RWPE2 (cell line): ENCODE measurements at regions not wholly inside any gene's neighbourhood (a gene's known extent, or its start where the extent isn't known, plus 50 kb on each side); places are given as distances from the start of the nearest gene placed in this dataset.
A peak's percentile ranks its signal among the peaks of the same experiment; 100 is the strongest.

Source experiments
- ATAC-seq: fragments of 200-7000 bp; cut with Tn5 transposase; 3 replicates; pipeline ENCODE4 v1.9.1; 2021; ENCODE audit warnings: low read depth
- DNase-seq: peaks from one replicate; pipeline ENCODE4 v3.0.0-alpha.2; 2020; ENCODE audit warnings: low spot score
- H3K27ac ChIP-seq: fragments of 450-650 bp; 2 replicates; pipeline ENCODE4 v1.5.1; 2017; ENCODE audit warnings: mild to moderate bottlenecking; ENCODE audit not compliant: poor library complexity, severe bottlenecking
- H3K27me3 ChIP-seq: fragments of 250-450 bp; sonication (Bioruptor Pico); 2 replicates; pipeline ENCODE4 v1.5.1; 2021; ENCODE audit warnings: mild to moderate bottlenecking, moderate library complexity; ENCODE audit not compliant: insufficient read depth, poor library complexity, severe bottlenecking
- H3K36me3 ChIP-seq: fragments of 250-450 bp; sonication (Bioruptor Pico); 2 replicates; pipeline ENCODE4 v1.5.1; 2020; ENCODE audit warnings: low read depth, mild to moderate bottlenecking, moderate library complexity
- H3K4me1 ChIP-seq: fragments of 250-450 bp; sonication (Bioruptor Pico); 2 replicates; pipeline ENCODE4 v1.5.1; 2021; ENCODE audit warnings: mild to moderate bottlenecking, moderate library complexity; ENCODE audit not compliant: insufficient read depth, poor library complexity, severe bottlenecking
- H3K4me3 ChIP-seq: fragments of 250-450 bp; sonication (Bioruptor Pico); 2 replicates; pipeline ENCODE4 v1.5.1; 2021; ENCODE audit warnings: mild to moderate bottlenecking, moderate library complexity; ENCODE audit not compliant: severe bottlenecking
- H3K9me3 ChIP-seq: fragments of 250-450 bp; sonication (Bioruptor Pico); 2 replicates; pipeline ENCODE4 v1.5.1; 2021; ENCODE audit warnings: mild to moderate bottlenecking, moderate library complexity; ENCODE audit not compliant: severe bottlenecking
- CTCF ChIP-seq: fragments of 450-650 bp; IDR thresholded peaks from one replicate; pipeline ENCODE4 v1.5.1; 2017; ENCODE audit warnings: mild to moderate bottlenecking, moderate library complexity; ENCODE audit not compliant: poor library complexity, severe bottlenecking

GRCh38 chr4:111685205-111685604 is 460.0 kb upstream of the FAM241A start:
- Histone ChIP-seq H3K27ac (no peak overlapping the region), H3K4me3 (no peak overlapping the region), H3K36me3 (no peaks in the 10 kb centered on the region), H3K4me1 (peaks cover 5% of the 10 kb centered on the region), H3K27me3 (no peaks in the 10 kb centered on the region), H3K9me3 (no peaks in the 10 kb centered on the region)
- ATAC-seq: no peak
- TF ChIP-seq CTCF: no peak
- no peak for DNase-seq

DNA sequence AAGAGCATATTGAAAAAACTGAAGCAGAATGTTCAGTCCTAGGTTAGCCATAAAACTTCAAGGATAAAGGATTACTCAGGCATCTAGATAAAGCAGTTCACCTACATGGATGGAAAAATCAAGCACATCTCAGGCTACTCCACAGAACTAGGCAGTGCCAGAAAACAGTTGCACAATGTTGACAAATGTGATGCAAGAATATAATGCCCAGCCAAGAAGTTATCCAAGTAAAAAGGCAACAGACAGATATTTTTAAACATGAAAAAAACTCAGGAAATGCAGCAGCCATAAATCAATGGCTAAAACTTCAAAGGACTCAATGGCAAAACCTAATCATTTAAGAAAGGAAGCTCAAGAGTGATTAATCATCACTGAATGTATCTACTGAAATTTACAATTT is 456.0 kb upstream of the FAM241A start:
- Histone ChIP-seq H3K27ac (no peak overlapping the region), H3K36me3 (no peaks in the 10 kb centered on the region), H3K4me1 (peaks cover 5% of the 10 kb centered on the region), H3K27me3 (no peaks in the 10 kb centered on the region), H3K9me3 (no peaks in the 10 kb centered on the region), H3K4me3 (no peak overlapping the region)
- TF ChIP-seq CTCF: no peak
- peak; percentile 57 for ATAC-seq
- DNase-seq: no peak

GRCh38 chr4:111689731-111690130 is 455.5 kb upstream of the FAM241A start:
- no peak for TF ChIP-seq CTCF
- H3K27ac ChIP-seq: no peak overlapping the region
- H3K9me3 ChIP-seq: no peaks in the 10 kb centered on the region
- no peak overlapping the region for H3K4me3 ChIP-seq
- no peaks in the 10 kb centered on the region for H3K27me3 ChIP-seq
- H3K36me3 ChIP-seq: no peaks in the 10 kb centered on the region
- peak; percentile 61; the same call in 2 of the 3 replicates for ATAC-seq
- no peak for DNase-seq
- peaks cover 5% of the 10 kb centered on the region for H3K4me1 ChIP-seq

- Histone ChIP-seq H3K4me3 (no peak overlapping the region), H3K27ac (no peak overlapping the region), H3K9me3 (no peaks in the 10 kb centered on the region), H3K36me3 (no peaks in the 10 kb centered on the region), H3K27me3 (no peaks in the 10 kb centered on the region), H3K4me1 (peaks cover 5% of the 10 kb centered on the region)
- TF ChIP-seq CTCF: no peak
- DNase-seq (no peak), ATAC-seq (no peak)
Observed at GRCh38 chr4:111693758-111694157, 451.5 kb upstream of the FAM241A start.

- no peak for DNase-seq
- no peak for ATAC-seq
- no peak overlapping the region for H3K27ac ChIP-seq
- H3K27me3 ChIP-seq: no peaks in the 10 kb centered on the region
- no peaks in the 10 kb centered on the region for H3K4me1 ChIP-seq
- H3K36me3 ChIP-seq: no peaks in the 10 kb centered on the region
- H3K4me3 ChIP-seq: no peak overlapping the region
- no peaks in the 10 kb centered on the region for H3K9me3 ChIP-seq
- no peak for TF ChIP-seq CTCF
Observed at GRCh38 chr4:111695677-111696076, 449.6 kb upstream of the FAM241A start.
